NCI-H1105 (cell line): ENCODE measurements at regions not wholly inside any gene's neighbourhood (a gene's known extent, or its start where the extent isn't known, plus 50 kb on each side); places are given as distances from the start of the nearest gene placed in this dataset.

Source experiments
- DNase-seq: peaks from one replicate; lab custom pipeline; 2025; lab: John Stamatoyannopoulos, UW

DNA sequence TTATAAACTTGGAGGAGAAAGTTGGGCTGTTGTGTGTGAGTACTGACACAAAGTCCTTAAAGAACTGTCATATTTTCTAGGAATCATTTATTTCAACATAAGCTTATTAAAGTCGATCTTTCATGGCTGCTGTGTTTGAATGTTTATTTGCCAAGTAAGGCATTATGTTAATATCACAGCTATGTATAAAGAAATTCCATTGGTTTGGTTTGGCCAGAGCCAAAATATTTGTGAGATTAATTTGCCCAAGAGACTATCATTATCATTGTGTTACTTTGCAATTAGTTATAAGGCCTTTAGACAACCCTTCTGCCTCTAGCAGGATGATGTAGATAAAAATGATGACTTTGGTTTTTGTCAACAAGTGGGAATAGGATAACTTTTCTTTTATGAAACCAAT is 240.6 kb upstream of the NT5C1B start:
- DNase-seq, result no peak

DNA sequence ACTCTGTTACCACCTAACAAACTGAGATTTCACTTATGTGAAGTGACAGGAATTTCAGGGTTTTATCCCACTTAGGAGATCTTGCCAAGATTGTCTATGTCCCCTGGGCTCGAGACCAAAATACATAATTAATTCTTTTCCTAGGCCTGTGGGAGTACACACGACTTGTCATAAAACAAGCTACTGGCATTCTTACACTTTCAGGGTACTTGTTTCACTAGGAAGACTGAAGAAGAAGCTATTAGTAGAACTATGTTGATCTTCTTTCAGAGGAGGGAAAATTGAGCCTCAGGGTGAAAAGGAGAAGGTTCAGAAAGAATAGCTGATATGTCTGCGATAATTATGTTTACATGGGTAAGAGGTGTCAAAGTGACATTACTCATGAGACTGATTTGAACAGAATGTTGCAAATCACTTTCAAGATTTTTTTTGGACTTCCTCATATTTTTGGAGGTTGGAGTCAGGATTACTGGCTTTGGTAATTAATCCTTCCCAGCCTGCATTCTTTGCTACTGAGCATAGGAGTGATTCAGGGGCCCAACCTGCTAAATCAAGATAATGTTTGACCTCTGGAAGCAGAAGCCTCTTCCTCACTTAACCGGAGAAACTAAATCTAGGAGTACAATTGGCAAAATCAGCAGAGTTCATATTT is 240.0 kb upstream of the NT5C1B start:
- no peak for DNase-seq

DNA sequence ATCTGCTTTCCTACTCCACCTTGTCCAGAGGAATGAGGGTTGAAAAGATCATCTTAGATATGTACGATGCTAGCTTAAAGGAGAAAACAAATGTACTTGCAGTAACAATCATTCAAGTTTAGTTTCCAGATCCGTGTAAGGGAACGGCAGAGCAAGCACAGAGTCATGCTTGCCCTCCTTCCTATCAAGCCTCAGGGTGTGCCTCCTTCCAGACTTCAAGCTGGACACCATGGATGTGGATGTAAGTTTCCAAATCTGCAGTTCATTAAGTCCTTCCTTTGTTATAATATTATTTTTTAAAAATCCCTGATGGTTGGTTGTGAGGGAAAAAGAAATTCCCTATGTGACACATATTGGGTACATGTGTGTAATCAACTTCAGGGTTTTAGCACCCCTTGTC is 238.9 kb upstream of the NT5C1B start:
- DNase-seq, result no peak

DNA sequence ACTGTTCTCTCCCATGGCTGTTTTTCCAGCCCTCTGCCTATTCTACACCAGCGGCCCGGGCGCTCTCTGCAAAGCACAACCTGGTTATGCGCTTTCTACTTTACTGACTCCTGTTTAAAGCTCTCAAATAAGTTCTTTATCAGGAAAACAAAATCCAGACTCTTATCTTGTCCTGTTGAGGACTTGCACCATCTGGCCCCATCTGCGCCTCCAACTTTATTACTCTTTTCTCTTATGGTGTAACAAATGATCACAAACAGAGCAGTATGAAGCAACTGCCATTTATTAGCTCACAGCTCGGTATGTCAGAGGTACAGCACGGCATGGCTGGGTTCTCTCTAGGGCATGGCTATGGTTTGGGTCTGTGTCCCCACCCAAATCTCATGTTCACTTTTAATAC is 236.5 kb upstream of the NT5C1B start:
- no peak for DNase-seq

DNA sequence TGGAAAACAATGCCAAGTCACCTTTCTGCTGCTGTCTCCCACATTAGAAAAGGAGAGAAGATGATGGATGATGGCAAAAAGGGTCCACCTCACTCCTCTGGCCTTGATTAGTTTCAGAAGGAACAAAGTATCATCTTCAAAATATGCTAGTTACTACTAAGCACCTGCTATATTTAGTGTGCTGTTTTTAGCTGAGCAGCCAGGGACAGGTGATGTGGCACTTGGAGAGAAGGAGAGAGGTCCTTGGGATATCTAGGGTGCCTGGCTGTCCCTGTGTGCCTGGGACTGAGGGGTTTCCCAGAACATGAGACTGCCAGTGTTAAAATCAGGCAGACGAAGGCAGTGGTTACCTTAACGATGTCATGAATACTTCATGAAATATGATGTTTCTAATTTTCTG is 235.5 kb upstream of the NT5C1B start:
- DNase-seq, result no peak

DNA sequence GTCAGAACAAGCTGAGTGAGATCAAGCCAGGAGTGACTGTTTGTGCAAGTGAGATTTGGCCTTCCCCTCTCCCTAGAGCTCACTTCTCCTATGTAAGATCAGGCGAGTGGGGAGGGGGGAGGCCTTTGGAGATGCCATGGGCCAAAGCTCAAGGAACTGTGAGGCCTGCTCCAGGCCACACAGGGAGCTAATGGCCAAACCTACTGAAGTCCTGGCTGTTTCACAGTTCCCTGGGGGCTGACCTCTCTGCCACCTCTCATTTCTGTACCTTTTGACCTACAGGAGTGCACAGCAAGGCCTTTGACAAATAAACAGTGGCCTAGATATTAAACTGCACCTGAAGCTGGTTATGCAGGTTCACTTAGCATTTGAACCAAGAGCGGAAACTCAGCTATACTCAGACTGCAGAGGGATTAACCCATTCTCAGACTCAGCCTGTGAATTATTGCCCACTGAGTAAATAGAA is 235.0 kb upstream of the NT5C1B start:
- DNase-seq, result no peak

DNA sequence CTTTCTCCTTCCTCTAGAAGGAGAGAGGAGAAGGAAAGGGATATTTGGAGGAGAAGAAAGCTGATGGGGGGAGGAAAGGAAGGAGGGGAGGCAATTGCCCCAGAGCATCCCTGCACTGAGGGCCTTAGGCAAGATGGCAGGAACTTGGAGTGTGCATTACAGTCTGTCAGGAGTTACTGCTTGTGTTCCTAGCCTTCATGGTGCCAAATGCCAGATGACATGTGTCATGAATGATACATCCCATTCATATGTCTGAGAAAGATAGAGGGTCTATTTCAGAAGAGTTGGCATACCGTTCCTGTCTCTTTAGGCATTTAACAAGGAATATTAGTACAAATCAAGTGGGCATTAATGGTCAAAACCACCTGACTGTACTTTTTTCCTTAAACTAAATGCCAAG is 232.1 kb upstream of the NT5C1B start:
- DNase-seq, result no peak

DNA sequence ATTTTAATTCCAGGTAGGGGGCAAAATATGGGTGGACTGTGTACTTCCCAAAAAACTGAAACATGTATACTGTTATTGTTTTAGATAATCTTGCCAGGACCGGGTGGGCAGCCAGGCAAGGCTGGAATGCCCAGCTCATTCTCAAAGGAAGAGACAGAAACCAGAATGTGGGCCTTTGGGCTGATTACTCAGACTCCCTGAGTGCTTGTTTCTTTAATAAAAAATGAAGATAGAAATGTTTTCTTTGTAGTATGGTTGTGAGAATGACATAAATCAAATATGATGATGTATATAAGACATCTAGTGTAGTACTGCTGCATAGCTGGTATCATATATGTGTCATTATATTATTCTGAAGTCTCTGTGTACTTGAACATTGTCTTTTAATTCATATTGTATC is 231.6 kb upstream of the NT5C1B start:
- DNase-seq, result no peak

DNA sequence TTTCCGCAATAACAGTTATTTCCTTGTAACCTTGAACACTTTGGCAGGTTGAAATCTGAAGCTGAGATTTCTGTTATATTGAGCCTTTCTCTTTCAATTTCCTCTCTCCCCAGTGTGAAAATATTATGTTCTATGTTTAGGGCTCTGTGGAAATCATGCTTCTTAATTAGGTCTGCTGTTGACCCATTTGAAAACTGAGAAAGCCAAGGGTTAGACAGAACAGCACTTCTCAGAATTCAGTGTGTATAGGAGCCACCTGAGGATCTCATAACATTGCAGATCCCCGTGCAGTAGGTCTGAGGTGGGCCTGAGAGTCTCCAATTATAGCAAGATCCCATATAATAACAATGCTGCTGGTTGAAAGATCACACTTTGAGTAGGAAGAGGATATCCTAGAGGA is 230.2 kb upstream of the NT5C1B start:
- DNase-seq, result no peak

DNA sequence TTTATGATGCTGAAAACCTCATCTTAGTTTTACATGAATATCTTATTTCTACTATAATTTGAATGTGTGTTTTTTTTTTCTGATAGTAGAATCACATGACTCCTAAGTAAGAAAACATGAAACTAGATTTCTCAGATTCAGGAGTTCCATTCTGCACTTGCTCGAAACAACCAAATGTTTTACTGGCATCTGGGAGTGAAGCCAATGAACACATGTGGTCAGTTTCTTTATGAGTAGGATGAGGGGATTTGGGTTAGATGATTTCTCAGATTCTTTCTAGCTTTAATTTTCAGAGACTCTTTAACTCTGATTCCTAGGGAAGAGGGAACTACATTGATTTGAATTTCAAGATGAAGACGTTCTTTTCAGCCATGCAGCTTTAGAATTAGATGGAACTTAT is 225.0 kb upstream of the NT5C1B start:
- no peak for DNase-seq

DNA sequence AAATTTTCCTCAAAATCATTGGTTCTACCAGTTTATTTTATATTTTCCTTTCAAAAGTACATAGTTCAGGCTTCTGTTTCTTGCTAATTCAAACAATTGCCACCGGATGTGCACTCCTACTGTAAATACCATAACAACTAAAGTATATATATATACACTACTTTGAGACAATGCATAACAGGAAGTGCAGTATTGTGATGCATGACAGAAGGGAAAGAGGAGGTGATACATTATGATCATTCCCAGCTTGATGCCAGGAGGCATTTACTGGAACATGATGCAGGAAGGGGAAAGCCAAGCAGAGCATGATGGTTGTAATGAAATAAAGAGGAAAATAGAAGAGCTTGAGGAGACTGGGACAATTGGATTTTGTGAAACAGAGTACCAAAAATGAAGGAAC is 215.2 kb upstream of the NT5C1B start:
- DNase-seq, result no peak

DNA sequence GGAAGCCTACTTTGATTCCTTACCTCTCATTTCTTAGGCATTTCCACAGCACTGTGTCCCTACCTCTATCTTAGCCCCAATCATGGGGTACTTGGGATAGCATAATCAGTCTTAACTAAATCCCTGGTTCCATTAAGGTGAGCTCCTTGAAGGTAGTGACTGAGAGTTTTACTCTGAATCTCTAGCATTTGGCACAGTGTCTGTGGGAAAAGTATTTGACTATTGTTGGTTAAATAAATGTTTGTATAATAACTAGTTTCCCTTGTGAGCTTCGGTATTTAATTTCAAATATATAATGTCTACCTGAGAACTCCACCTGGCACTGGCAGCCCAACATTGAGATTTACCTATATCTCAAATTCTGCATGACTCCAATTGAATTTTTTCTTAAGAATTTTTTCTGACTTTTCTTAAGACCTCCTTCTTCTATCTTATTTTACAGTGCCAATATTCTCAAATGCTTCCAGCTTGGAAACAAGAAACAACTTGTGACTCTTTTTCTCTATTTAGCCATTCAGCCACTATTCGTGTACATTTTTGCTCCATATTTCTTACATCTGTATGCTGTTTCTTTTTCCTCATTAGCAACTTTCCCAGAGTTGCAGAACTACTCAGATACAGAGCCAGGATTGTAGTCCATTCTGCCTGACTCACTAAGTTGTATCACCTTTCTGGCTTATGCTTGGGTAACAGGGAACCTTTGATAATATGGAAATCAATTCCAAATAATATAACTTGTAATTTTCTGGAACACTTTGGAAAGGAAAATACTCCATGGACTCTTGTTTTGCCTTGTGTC is 214.0 kb upstream of the NT5C1B start:
- no peak for DNase-seq

DNA sequence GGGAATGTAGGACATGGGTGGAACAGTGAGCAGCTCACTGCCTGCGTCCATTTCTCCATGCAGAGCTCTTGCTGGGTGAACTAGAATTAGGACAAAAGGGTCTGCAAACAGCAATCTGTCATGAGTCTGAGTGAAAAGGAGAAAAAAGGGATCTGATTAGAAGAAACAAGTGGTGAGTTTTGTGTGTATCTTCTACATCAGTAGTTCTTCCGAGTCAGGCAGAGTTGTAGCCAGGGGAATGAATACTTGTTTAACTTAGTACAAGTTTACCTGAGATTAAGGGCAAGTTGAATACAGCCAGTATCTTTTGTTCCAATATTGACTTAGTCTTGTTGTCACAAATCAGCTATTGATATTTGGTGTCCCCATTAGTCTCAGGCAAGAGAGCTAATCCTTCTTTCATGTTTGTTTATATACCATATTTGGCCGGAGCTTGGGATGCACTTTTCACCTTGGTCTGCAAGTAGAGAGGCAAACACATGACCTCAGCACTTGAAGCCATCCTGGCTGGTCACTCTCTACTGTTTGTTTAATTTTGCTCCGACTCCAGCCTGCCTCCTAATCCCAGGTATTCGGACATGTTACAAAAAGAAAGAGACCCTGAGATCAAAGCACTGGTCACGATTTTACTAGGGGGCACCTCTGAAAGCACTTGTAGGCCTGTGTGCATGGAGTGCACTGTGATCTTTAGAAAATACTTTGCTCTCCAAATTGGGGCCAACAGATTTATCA is 211.0 kb upstream of the NT5C1B start:
- DNase-seq, result no peak

DNA sequence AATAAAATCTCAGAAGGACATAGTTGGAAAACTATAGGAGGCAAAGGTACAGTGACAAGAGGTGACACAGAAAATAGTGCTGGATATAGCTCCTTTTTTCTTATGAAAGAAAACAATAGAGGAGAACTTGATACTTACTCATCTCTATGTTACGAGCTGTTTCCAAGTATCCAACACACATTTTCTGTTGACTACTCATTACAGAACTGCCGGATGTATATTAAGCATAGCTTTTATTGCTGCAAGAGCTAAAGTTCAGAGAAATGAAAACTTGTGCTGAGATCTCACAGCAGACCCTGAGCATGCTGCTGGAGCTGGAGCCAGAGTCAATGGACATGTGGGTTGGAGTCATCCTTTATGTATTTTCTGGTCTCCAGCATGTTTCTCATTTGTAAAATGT is 210.0 kb upstream of the NT5C1B start:
- DNase-seq, result no peak

DNA sequence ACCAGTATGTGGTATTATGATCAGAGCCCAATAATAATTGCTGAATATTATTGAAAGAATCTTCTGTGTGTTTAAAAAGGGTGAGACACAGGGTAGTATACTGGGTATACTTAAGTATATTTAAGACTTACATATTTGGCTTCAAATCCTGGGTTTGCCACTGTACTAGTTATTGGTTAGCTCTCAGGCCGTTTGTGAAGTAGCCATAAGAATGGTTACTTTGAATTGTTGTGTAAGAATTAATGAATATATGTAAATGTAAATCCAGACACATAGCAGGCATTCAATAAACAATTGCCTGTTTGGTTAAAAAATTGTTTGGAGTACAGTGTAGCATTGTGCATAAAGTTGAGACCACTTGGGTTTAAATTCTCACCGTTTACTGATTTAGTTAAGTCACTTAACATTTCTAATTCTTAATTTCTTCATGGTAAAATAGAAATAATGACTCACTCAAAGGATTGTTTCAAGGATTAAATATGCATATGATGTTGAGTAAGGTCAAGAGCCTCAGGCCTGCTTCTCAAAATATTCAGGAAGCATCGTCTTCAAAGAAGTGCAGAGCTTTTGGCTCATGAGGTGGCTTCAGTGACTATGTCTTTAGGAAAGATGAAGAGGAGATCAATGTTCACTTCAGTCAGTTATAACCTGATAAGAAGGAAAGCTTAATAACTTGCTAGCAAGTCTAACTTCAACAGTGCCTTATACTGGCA is 207.9 kb upstream of the NT5C1B start:
- DNase-seq, result no peak

DNA sequence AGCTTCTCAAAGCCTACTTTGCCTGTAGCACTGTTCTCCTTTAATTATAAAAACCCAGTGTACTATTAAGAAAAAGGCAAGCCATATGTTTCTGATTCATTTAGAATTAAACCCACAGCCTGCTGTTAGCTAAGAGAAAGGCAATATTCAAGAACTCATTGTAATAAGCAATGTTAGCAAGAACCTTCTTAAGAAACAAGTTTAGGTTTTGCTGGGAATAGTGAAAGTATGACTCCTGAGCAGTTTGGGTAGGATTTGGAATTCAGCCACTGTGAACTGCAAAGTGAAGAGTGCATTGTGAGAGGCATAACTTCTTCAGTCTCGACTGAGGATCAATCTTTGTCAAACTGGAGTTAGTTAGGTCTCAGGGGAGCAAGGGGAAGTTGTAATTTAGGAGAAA is 206.5 kb upstream of the NT5C1B start:
- DNase-seq, result no peak

DNA sequence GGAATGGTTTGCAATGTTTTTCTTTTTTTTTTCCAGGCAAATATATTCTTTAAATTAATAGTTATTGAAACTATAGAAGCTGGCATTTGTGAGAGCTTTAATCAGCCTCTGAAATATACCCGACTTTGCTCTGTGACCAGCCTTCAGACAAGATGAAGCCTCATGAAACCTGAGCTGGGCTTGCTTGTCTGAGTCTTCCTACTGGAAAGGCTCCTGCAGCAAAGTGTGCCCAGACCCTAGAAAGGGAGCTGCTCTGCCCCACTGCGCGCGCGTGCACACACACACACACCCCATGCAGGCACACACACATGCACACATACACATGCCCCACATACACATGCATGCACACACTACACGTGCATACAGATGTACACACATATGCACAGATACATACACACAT is 203.3 kb upstream of the NT5C1B start:
- no peak for DNase-seq

DNA sequence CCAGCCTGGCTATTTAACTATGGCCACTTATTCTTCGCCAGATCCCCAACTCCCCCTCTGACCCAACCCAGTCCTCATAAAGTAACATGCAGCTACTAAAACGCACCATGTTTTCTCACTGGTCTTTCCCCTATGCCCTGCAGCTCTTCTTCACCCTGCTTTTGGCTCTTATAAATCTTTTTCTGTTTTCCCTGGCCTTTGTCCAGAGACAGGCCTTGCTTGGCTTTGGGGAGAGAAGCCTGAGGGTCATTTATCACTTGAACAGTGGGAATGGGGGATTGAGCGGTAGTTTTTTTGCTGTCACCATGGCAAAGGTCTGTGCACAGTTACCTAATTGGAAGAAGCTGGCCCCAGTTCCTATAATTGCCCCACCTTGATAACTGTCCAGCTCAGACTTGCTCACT is 202.9 kb upstream of the NT5C1B start:
- no peak for DNase-seq

DNA sequence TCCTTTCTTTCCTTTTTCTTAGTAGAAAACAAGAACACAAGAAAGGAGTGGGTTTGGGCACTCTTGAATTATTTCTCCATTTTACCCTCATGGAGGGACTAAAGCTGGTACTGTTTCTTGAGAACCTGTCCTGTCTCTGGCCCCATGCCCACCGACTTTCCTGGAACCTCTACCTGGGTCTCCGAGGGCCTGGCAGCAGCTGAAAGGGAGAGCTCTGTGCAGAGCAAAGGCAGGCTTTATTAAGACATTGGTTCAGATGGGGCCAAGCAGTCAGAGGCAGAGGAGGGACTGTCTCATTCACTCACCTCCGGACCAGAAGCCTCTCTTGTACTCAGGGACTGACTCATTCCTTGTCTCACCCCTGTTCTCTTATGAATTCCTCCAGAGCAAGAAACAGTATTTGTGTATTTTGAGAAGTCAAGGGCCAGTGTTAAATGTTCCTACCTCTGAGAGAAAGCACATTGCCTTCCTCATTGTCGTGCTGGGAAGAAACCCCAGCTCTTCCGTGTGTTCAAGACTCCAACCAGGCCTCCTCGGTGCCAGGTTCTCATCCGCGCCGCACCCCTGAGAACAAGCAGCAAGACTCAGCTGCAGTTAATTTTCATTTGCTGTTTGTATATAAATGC is 201.9 kb upstream of the NT5C1B start:
- DNase-seq, result no peak

DNA sequence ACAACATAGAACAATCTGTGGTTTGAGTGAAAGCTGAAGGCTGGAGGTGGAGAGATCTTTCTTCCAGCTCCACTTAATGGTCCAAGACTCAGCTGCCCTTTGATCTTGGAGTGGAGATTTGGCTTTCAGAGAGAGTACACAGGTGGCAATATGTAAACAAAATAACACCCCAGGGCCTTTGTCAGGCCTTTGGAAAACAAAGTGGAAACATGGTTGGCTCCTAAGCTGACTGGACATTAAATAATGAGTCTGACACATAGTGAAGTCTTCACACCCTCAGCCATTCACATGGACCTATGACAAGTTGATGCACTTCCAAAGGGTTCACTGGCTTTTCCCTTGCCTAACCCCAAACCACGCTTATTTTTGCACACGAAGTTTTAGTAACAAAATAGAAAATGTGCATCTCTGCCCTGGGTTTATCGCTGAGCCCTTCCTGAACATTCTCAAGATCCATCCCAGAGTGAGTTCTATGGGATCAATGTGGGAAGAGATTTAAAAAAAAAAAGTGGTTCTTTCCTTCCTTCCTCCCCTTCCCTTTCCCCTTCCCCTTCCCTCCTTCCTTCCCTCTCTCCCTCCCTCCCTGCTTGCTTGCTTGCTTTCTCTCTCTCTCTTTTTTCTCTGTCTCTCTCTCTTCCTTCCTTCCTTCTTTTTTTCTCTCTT is 201.3 kb upstream of the NT5C1B start:
- DNase-seq, result no peak

DNA sequence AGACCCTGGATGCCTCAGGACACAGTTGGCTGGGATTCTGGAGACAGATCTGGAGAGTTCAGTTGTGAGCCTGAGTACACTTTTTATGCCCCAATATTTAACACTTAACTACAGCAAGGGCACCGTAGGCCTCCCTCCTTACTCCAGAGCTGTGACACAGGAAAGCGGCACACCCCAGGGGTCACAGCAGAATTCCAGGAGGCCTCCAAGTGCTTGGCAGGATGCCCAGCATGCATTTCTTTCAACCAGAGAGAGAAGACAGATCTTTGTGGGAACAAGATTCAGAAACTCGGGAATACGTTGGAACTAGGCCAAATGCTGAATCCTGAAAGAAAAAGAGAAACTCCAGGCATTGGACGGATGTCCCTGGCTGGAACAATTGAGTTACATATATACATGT is 199.2 kb upstream of the NT5C1B start:
- no peak for DNase-seq

DNA sequence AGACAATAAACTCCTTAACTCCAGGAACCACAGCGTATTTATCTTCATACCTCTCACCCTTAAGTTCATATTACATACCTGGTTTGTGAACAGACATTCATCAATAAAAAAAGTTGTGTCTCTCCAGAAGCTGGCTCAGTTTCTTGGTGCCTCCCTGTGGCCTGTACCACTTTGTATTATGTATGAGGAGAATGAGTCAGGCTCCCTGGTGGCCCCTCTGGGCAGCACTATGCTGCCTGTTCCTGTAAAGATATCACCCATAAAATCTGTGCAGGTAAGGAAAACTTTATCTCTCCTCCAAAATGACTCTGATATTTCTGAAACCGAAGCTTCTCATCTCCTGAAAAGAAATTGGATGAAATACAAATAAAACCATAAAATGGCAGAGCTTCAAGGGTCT is 198.4 kb upstream of the NT5C1B start:
- DNase-seq, result no peak
